ENCODE measurements at regions not wholly inside any gene's neighbourhood (a gene's known extent, or its start where the extent isn't known, plus 50 kb on each side); places are given as distances from the start of the nearest gene placed in this dataset.

- H3K27me3 ChIP-seq (ENCODE audit: control insufficient read depth in 2 of 2, insufficient read depth in 2 of 2, low read length in 2 of 2), result no peaks in the 10 kb centered on the region
- no peaks in the 10 kb centered on the region for H3K4me1 ChIP-seq (ENCODE audit: control insufficient read depth, extremely low read depth, insufficient read depth, low read length)
- dilution Hi-C loops (cut with MboI; ENCODE audit: extremely low pct_ligation_motif_present, low sequenced_read_pairs) (no loop called here), intact Hi-C loops (cut with micrococcal nuclease) (no loop called here)
- H3K4me3 ChIP-seq (replicated peaks in 1 of 3; ENCODE audit: insufficient read depth in 1 of 3, low read depth in 1 of 3, low read length in 3 of 3), result no peak overlapping the region
- no peaks in the 10 kb centered on the region for H3K36me3 ChIP-seq (ENCODE audit: control insufficient read depth in 2 of 2, extremely low read depth in 1 of 2, insufficient read depth in 2 of 2, low read length in 2 of 2)
- ChIA-PET POLR2A (no interaction called here), CTCF (no interaction called here)
- TF ChIP-seq FOS (IDR thresholded peaks at IDR 0.05; ENCODE audit: borderline replicate concordance, insufficient read depth, low read length), result no peak
- no peak for TF ChIP-seq CTCF (IDR thresholded peaks at IDR 0.05; ENCODE audit: extremely low read depth in 1 of 2, insufficient read depth in 1 of 2, low read depth in 1 of 2, low read length in 2 of 2)
- no peak for TF ChIP-seq MYC (IDR thresholded peaks at IDR 0.05; ENCODE audit: low read depth, low read length)
- no peak for TF ChIP-seq POLR2AphosphoS5 (IDR thresholded peaks at IDR 0.05; ENCODE audit: insufficient read depth, low read depth, low read length)
- no peak for TF ChIP-seq POLR2A (IDR thresholded peaks at IDR 0.05; ENCODE audit: low read depth, low read length)
- TF ChIP-seq MAX (IDR thresholded peaks at IDR 0.05; ENCODE audit: insufficient read depth, insufficient read length), result no peak
- no peak for TF ChIP-seq JUN (IDR thresholded peaks at IDR 0.05; ENCODE audit: borderline replicate concordance, insufficient read depth, insufficient read length, low read depth)
- no peak for TF ChIP-seq GATA2 (IDR thresholded peaks at IDR 0.05; ENCODE audit: insufficient read depth, insufficient read length, low read depth, low read length)
- TF ChIP-seq EZH2 (IDR thresholded peaks at IDR 0.05; ENCODE audit: borderline replicate concordance, low read depth, low read length, severe bottlenecking), result no peak
- no peaks in the 10 kb centered on the region for H4K20me1 ChIP-seq (replicated peaks; ENCODE audit: control insufficient read depth, extremely low read depth, insufficient read depth, low read length)
- FAIRE-seq, result no peak
- no peaks in the 10 kb centered on the region for H3K9me1 ChIP-seq (replicated peaks; ENCODE audit: control insufficient read depth, extremely low read depth, insufficient read depth, low read length)
- H3K27ac ChIP-seq (ENCODE audit: insufficient read depth, low read depth, low read length), result no peak overlapping the region
- no peak overlapping the region for H3K9ac ChIP-seq (replicated peaks; ENCODE audit: extremely low read depth, insufficient read depth, low read length)
- BruUV-seq (replicated peaks), result no TSS peak
- no peak overlapping the region for H3K4me2 ChIP-seq (ENCODE audit: insufficient read depth, low read length)
- H3K9me3 ChIP-seq (replicated peaks; ENCODE audit: control insufficient read depth, insufficient read depth, low read length), result no peaks in the 10 kb centered on the region
- no peak overlapping the region for H2AFZ ChIP-seq (ENCODE audit: low read depth, low read length)
- H3K79me2 ChIP-seq (ENCODE audit: control insufficient read depth, insufficient read depth, low read length), result no peaks in the 10 kb centered on the region
- DNase-seq (ENCODE audit: low read depth, low spot score), result no peak
Observed at GRCh38 chrX:82649645-82650044, 858.4 kb upstream of the POU3F4 start.

All from endothelial cell of umbilical vein (primary cell).